GM23338 (cell line): ENCODE measurements at regions not wholly inside any gene's neighbourhood (a gene's known extent, or its start where the extent isn't known, plus 50 kb on each side); places are given as distances from the start of the nearest gene placed in this dataset.

Experiments used
- ATAC-seq: fragments of 200-7000 bp; cut with Tn5 transposase; 3 replicates; pipeline ENCODE4 v1.9.1; 2020
- DNase-seq: peaks from one replicate; pipeline ENCODE4 v3.0.0-alpha.2; 2015; ENCODE audit warnings: low spot score
- H2AFZ ChIP-seq: fragments of 200-600 bp; sonication (generic); 2 replicates; pipeline ENCODE4 v1.8.0; 2016; ENCODE audit warnings: antibody characterized with exemption, mild to moderate bottlenecking, moderate library complexity
- H3F3A ChIP-seq: fragments of 200-600 bp; sonication (generic); replicated peaks from 2 replicates; pipeline ENCODE4 v1.8.0; 2017; ENCODE audit warnings: antibody characterized with exemption, mixed run types, low read depth
- H3K27ac ChIP-seq: fragments of 200-600 bp; sonication (generic); 2 replicates; pipeline ENCODE4 v1.6.1; 2016; ENCODE audit warnings: low read depth
- H3K27me3 ChIP-seq: fragments of 200-600 bp; sonication (generic); 2 replicates; pipeline ENCODE4 v1.8.0; 2016; ENCODE audit warnings: mild to moderate bottlenecking, mixed run types, moderate library complexity; ENCODE audit not compliant: insufficient read depth
- H3K36me3 ChIP-seq: fragments of 200-600 bp; sonication (generic); 2 replicates; pipeline ENCODE4 v1.8.0; 2016; ENCODE audit warnings: mild to moderate bottlenecking; ENCODE audit not compliant: insufficient read depth
- H3K4me1 ChIP-seq: fragments of 200-600 bp; sonication (generic); 2 replicates; pipeline ENCODE4 v1.8.0; 2016; ENCODE audit warnings: mild to moderate bottlenecking, moderate library complexity; ENCODE audit not compliant: insufficient read depth
- H3K4me2 ChIP-seq: fragments of 200-600 bp; sonication (generic); 2 replicates; pipeline ENCODE4 v1.7.1; 2017; ENCODE audit warnings: mixed run types
- H3K4me3 ChIP-seq: fragments of 200-600 bp; sonication (generic); 2 replicates; pipeline ENCODE4 v1.6.1; 2016; ENCODE audit warnings: mixed run types
- H3K79me2 ChIP-seq: fragments of 200-600 bp; sonication (generic); replicated peaks from 2 replicates; pipeline ENCODE4 v1.8.0; 2017; ENCODE audit warnings: mild to moderate bottlenecking; ENCODE audit not compliant: insufficient read depth
- H3K9me2 ChIP-seq: fragments of 200-600 bp; sonication (generic); 2 replicates; pipeline ENCODE4 v1.8.0; 2017; ENCODE audit not compliant: insufficient read depth
- H4K20me1 ChIP-seq: fragments of 200-600 bp; sonication (generic); replicated peaks from 2 replicates; pipeline ENCODE4 v1.8.0; 2017; ENCODE audit warnings: mild to moderate bottlenecking; ENCODE audit not compliant: insufficient read depth
- H3K27ac Mint-ChIP-seq: 2 replicates; pipeline ENCODE4 v1.8.0; 2020; ENCODE audit warnings: inconsistent platforms, mild to moderate bottlenecking, moderate library complexity, mixed read lengths
- H3K27me3 Mint-ChIP-seq: 3 replicates; pipeline ENCODE4 v1.8.0; 2022; ENCODE audit warnings: low read depth, mild to moderate bottlenecking, moderate library complexity, mixed read lengths, inconsistent platforms; ENCODE audit not compliant: insufficient read depth, poor library complexity
- H3K36me3 Mint-ChIP-seq: 3 replicates; pipeline ENCODE4 v1.8.0; 2021; ENCODE audit warnings: low read depth, mild to moderate bottlenecking, inconsistent platforms, moderate library complexity, mixed read lengths
- H3K4me1 Mint-ChIP-seq: 3 replicates; pipeline ENCODE4 v1.8.0; 2020; ENCODE audit warnings: mild to moderate bottlenecking, inconsistent platforms, mixed read lengths
- H3K4me3 Mint-ChIP-seq: 3 replicates; pipeline ENCODE4 v1.8.0; 2021; ENCODE audit warnings: moderate library complexity, mild to moderate bottlenecking, inconsistent platforms, mixed read lengths
- H3K9me3 Mint-ChIP-seq: 3 replicates; pipeline ENCODE4 v1.8.0; 2020; ENCODE audit warnings: moderate library complexity, mild to moderate bottlenecking, inconsistent platforms, mixed read lengths
- JUNB ChIP-seq: IDR thresholded peaks from one replicate; pipeline ENCODE4 v1.6.1; 2016; ENCODE audit warnings: antibody characterized with exemption; ENCODE audit not compliant: unreplicated experiment
- ZNF462 ChIP-seq: fragments of 250-450 bp; sonication (Bioruptor Pico); IDR thresholded peaks from 2 replicates; pipeline ENCODE4 v1.5.0; 2020; ENCODE audit warnings: mild to moderate bottlenecking, moderate library complexity
- TF ChIP-seq, protein P1 (sequence below), 2 experiments: fragments of 200-600 bp in 1 of 2; sonication (generic) in 1 of 2; conservative IDR thresholded peaks; 2 replicates each; pipeline versions ENCODE4 v1.5.1 to v1.6.1; 2016 to 2017; ENCODE audit warnings: antibody characterized with exemption in 2 of 2, low read depth in 2 of 2, mild to moderate bottlenecking in 2 of 2, moderate library complexity in 1 of 2

- Mint-ChIP-seq H3K36me3 (no peaks in the 10 kb centered on the region), H3K4me1 (peaks cover 17% of the 10 kb centered on the region), H3K27ac (peak overlapping the region; percentile 14; the same call in 1 of the 2 replicates), H3K9me3 (no peaks in the 10 kb centered on the region; the same call in 2 of the 3 replicates), H3K27me3 (peaks cover 6% of the 10 kb centered on the region), H3K4me3 (peak overlapping the region; percentile 2; the same call in 1 of the 3 replicates)
- no peaks in the 10 kb centered on the region for H4K20me1 ChIP-seq
- H3K27me3 ChIP-seq, result no peaks in the 10 kb centered on the region
- no peaks in the 10 kb centered on the region for H3F3A ChIP-seq
- H3K4me3 ChIP-seq, result no peak overlapping the region
- no peaks in the 10 kb centered on the region for H3K9me2 ChIP-seq
- peaks cover 19% of the 10 kb centered on the region for H3K4me1 ChIP-seq
- H3K27ac ChIP-seq, result no peak overlapping the region
- no peaks in the 10 kb centered on the region for H3K79me2 ChIP-seq
- TF ChIP-seq, protein P1, sequence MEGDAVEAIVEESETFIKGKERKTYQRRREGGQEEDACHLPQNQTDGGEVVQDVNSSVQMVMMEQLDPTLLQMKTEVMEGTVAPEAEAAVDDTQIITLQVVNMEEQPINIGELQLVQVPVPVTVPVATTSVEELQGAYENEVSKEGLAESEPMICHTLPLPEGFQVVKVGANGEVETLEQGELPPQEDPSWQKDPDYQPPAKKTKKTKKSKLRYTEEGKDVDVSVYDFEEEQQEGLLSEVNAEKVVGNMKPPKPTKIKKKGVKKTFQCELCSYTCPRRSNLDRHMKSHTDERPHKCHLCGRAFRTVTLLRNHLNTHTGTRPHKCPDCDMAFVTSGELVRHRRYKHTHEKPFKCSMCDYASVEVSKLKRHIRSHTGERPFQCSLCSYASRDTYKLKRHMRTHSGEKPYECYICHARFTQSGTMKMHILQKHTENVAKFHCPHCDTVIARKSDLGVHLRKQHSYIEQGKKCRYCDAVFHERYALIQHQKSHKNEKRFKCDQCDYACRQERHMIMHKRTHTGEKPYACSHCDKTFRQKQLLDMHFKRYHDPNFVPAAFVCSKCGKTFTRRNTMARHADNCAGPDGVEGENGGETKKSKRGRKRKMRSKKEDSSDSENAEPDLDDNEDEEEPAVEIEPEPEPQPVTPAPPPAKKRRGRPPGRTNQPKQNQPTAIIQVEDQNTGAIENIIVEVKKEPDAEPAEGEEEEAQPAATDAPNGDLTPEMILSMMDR (conservative IDR thresholded peaks at IDR 0.05; ENCODE audit: low read depth in 2 of 2), result no peak
- peak; percentile 25 for TF ChIP-seq ZNF462 (CRISPR knock-in tag)
- no peak for DNase-seq
- H3K36me3 ChIP-seq, result no peaks in the 10 kb centered on the region
- peak; percentile 69 for ATAC-seq
- peak overlapping the region; percentile 54; the same call in 1 of the 2 replicates for H3K4me2 ChIP-seq
- H2AFZ ChIP-seq, result peak overlapping the region; percentile 87; the same call in 1 of the 2 replicates
Measured at GRCh38 chr1:168480997-168481396, 62.8 kb downstream of the XCL2 start.

DNA sequence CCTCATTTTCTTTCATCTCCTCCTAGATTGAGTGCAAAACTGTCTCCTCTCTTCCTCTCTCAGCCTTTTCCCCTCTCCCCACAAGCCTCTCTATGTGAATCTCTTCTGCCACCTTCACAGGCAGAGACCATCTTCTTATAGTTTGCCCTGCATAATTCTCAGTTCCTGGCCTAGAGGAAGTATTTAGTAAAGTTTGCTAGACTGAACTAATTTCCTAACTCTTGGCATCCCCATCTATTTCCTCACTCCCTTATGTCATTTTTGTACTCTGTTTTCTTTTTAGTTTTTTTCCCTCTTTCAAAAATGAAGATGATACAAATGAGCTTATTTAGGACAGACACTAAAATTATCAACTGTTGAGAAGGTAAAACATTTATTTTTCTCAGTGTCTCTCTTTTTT lies 66.0 kb downstream of the XCL2 start:
- Histone ChIP-seq H2AFZ (no peak overlapping the region), H3K4me2 (no peak overlapping the region), H3K36me3 (no peaks in the 10 kb centered on the region; the same call in 1 of the 2 replicates), H3K4me3 (no peak overlapping the region), H3K27me3 (no peaks in the 10 kb centered on the region), H3K79me2 (no peaks in the 10 kb centered on the region), H4K20me1 (no peaks in the 10 kb centered on the region), H3K27ac (no peak overlapping the region), H3K9me2 (peaks cover 7% of the 10 kb centered on the region; the same call in 1 of the 2 replicates), H3F3A (no peaks in the 10 kb centered on the region), H3K4me1 (peaks cover 19% of the 10 kb centered on the region)
- Mint-ChIP-seq H3K27me3 (peaks cover 7% of the 10 kb centered on the region), H3K36me3 (peaks cover 16% of the 10 kb centered on the region), H3K4me1 (peaks cover 17% of the 10 kb centered on the region), H3K9me3 (peaks cover 24% of the 10 kb centered on the region), H3K27ac (no peak overlapping the region), H3K4me3 (no peak overlapping the region)
- no peak for TF ChIP-seq JUNB
- ATAC-seq (no peak), DNase-seq (no peak)
